Astrocyte (in vitro differentiated cells and primary cell): ENCODE measurements at regions not wholly inside any gene's neighbourhood (a gene's known extent, or its start where the extent isn't known, plus 50 kb on each side); places are given as distances from the start of the nearest gene placed in this dataset.

Experiments
- EZH2 ChIP-seq: IDR thresholded peaks from 2 replicates; pipeline ENCODE4 v1.6.1; 2012; ENCODE audit warnings: mild to moderate bottlenecking, low read length, inconsistent platforms; ENCODE audit not compliant: insufficient read depth
- TF ChIP-seq, protein P1 (sequence below): IDR thresholded peaks from 2 replicates; pipeline ENCODE4 v1.5.1; 2011; ENCODE audit warnings: low read depth, mild to moderate bottlenecking, inconsistent platforms, low read length, moderate library complexity; ENCODE audit not compliant: insufficient read depth

DNA sequence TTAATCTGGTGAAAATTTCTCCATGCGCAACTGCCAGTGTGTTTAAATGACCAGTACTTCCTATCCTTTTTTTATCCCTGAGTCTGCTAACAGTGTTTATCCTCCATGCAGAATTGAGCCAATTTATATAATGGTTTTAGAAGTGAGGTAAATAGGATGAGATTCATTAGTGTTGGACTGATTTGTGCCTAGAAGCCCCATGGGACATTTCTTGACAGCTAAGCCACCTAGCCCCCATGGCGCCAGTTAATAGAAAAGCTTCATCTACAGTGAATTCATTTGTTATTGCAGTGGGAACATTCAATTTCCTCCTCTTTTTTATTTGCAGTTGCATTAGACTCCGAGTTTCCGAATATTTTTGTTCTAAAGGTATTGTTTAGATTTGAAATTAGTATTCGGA lies 175.6 kb downstream of the ARL6IP6 start:
- TF ChIP-seq, protein P1, sequence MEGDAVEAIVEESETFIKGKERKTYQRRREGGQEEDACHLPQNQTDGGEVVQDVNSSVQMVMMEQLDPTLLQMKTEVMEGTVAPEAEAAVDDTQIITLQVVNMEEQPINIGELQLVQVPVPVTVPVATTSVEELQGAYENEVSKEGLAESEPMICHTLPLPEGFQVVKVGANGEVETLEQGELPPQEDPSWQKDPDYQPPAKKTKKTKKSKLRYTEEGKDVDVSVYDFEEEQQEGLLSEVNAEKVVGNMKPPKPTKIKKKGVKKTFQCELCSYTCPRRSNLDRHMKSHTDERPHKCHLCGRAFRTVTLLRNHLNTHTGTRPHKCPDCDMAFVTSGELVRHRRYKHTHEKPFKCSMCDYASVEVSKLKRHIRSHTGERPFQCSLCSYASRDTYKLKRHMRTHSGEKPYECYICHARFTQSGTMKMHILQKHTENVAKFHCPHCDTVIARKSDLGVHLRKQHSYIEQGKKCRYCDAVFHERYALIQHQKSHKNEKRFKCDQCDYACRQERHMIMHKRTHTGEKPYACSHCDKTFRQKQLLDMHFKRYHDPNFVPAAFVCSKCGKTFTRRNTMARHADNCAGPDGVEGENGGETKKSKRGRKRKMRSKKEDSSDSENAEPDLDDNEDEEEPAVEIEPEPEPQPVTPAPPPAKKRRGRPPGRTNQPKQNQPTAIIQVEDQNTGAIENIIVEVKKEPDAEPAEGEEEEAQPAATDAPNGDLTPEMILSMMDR = no peak
- no peak for TF ChIP-seq EZH2
